GM23338 (cell line): ENCODE measurements at regions not wholly inside any gene's neighbourhood (a gene's known extent, or its start where the extent isn't known, plus 50 kb on each side); places are given as distances from the start of the nearest gene placed in this dataset.

ENCODE experiments used
- ATAC-seq: fragments of 200-7000 bp; cut with Tn5 transposase; 3 replicates; pipeline ENCODE4 v1.9.1; 2020
- DNase-seq: peaks from one replicate; pipeline ENCODE4 v3.0.0-alpha.2; 2015; ENCODE audit warnings: low spot score
- H2AFZ ChIP-seq: fragments of 200-600 bp; sonication (generic); 2 replicates; pipeline ENCODE4 v1.8.0; 2016; ENCODE audit warnings: antibody characterized with exemption, mild to moderate bottlenecking, moderate library complexity
- H3F3A ChIP-seq: fragments of 200-600 bp; sonication (generic); replicated peaks from 2 replicates; pipeline ENCODE4 v1.8.0; 2017; ENCODE audit warnings: antibody characterized with exemption, mixed run types, low read depth
- H3K27ac ChIP-seq: fragments of 200-600 bp; sonication (generic); 2 replicates; pipeline ENCODE4 v1.6.1; 2016; ENCODE audit warnings: low read depth
- H3K27me3 ChIP-seq: fragments of 200-600 bp; sonication (generic); 2 replicates; pipeline ENCODE4 v1.8.0; 2016; ENCODE audit warnings: mild to moderate bottlenecking, mixed run types, moderate library complexity; ENCODE audit not compliant: insufficient read depth
- H3K36me3 ChIP-seq: fragments of 200-600 bp; sonication (generic); 2 replicates; pipeline ENCODE4 v1.8.0; 2016; ENCODE audit warnings: mild to moderate bottlenecking; ENCODE audit not compliant: insufficient read depth
- H3K4me1 ChIP-seq: fragments of 200-600 bp; sonication (generic); 2 replicates; pipeline ENCODE4 v1.8.0; 2016; ENCODE audit warnings: mild to moderate bottlenecking, moderate library complexity; ENCODE audit not compliant: insufficient read depth
- H3K4me2 ChIP-seq: fragments of 200-600 bp; sonication (generic); 2 replicates; pipeline ENCODE4 v1.7.1; 2017; ENCODE audit warnings: mixed run types
- H3K4me3 ChIP-seq: fragments of 200-600 bp; sonication (generic); 2 replicates; pipeline ENCODE4 v1.6.1; 2016; ENCODE audit warnings: mixed run types
- H3K79me2 ChIP-seq: fragments of 200-600 bp; sonication (generic); replicated peaks from 2 replicates; pipeline ENCODE4 v1.8.0; 2017; ENCODE audit warnings: mild to moderate bottlenecking; ENCODE audit not compliant: insufficient read depth
- H3K9me2 ChIP-seq: fragments of 200-600 bp; sonication (generic); 2 replicates; pipeline ENCODE4 v1.8.0; 2017; ENCODE audit not compliant: insufficient read depth
- H4K20me1 ChIP-seq: fragments of 200-600 bp; sonication (generic); replicated peaks from 2 replicates; pipeline ENCODE4 v1.8.0; 2017; ENCODE audit warnings: mild to moderate bottlenecking; ENCODE audit not compliant: insufficient read depth
- H3K27ac Mint-ChIP-seq: 2 replicates; pipeline ENCODE4 v1.8.0; 2020; ENCODE audit warnings: inconsistent platforms, mild to moderate bottlenecking, moderate library complexity, mixed read lengths
- H3K27me3 Mint-ChIP-seq: 3 replicates; pipeline ENCODE4 v1.8.0; 2022; ENCODE audit warnings: low read depth, mild to moderate bottlenecking, moderate library complexity, mixed read lengths, inconsistent platforms; ENCODE audit not compliant: insufficient read depth, poor library complexity
- H3K36me3 Mint-ChIP-seq: 3 replicates; pipeline ENCODE4 v1.8.0; 2021; ENCODE audit warnings: low read depth, mild to moderate bottlenecking, inconsistent platforms, moderate library complexity, mixed read lengths
- H3K4me1 Mint-ChIP-seq: 3 replicates; pipeline ENCODE4 v1.8.0; 2020; ENCODE audit warnings: mild to moderate bottlenecking, inconsistent platforms, mixed read lengths
- H3K4me3 Mint-ChIP-seq: 3 replicates; pipeline ENCODE4 v1.8.0; 2021; ENCODE audit warnings: moderate library complexity, mild to moderate bottlenecking, inconsistent platforms, mixed read lengths
- H3K9me3 Mint-ChIP-seq: 3 replicates; pipeline ENCODE4 v1.8.0; 2020; ENCODE audit warnings: moderate library complexity, mild to moderate bottlenecking, inconsistent platforms, mixed read lengths
- CREB1 ChIP-seq: fragments of 250-450 bp; sonication (Bioruptor Pico); IDR thresholded peaks from 2 replicates; pipeline ENCODE4 v1.5.0; 2020; ENCODE audit warnings: low read depth, mild to moderate bottlenecking, moderate library complexity
- EZH2 ChIP-seq: fragments of 200-600 bp; sonication (generic); IDR thresholded peaks from one replicate; pipeline ENCODE4 v1.8.0; 2017; ENCODE audit warnings: antibody characterized with exemption, mild to moderate bottlenecking, low read depth; ENCODE audit not compliant: unreplicated experiment
- EZH2phosphoT487 ChIP-seq: fragments of 200-600 bp; sonication (generic); IDR thresholded peaks from one replicate; pipeline ENCODE4 v1.8.1; 2018; ENCODE audit warnings: antibody characterized with exemption; ENCODE audit not compliant: unreplicated experiment
- JUNB ChIP-seq: IDR thresholded peaks from one replicate; pipeline ENCODE4 v1.6.1; 2016; ENCODE audit warnings: antibody characterized with exemption; ENCODE audit not compliant: unreplicated experiment
- NANOG ChIP-seq: IDR thresholded peaks from 2 replicates; pipeline ENCODE4 v1.6.1; 2016; ENCODE audit warnings: antibody characterized with exemption, borderline replicate concordance
- POLR2AphosphoS5 ChIP-seq: IDR thresholded peaks from 2 replicates; pipeline ENCODE4 v1.6.1; 2016; ENCODE audit warnings: antibody characterized with exemption, low read depth
- REST ChIP-seq: IDR thresholded peaks from one replicate; pipeline ENCODE4 v1.6.1; 2018; ENCODE audit warnings: antibody characterized with exemption; ENCODE audit not compliant: unreplicated experiment
- STAT1 ChIP-seq: IDR thresholded peaks from one replicate; pipeline ENCODE4 v1.6.1; 2016; ENCODE audit warnings: antibody characterized with exemption; ENCODE audit not compliant: unreplicated experiment
- ZNF114 ChIP-seq: fragments of 250-450 bp; sonication (Bioruptor Pico); IDR thresholded peaks from 2 replicates; pipeline ENCODE4 v1.5.0; 2020; ENCODE audit warnings: mild to moderate bottlenecking, moderate library complexity
- ZNF331 ChIP-seq: fragments of 250-450 bp; sonication (Bioruptor Pico); IDR thresholded peaks from 2 replicates; pipeline ENCODE4 v1.5.0; 2020; ENCODE audit warnings: low read depth, mild to moderate bottlenecking, moderate library complexity
- TF ChIP-seq, protein P1 (sequence below): fragments of 250-450 bp; sonication (Bioruptor Pico); IDR thresholded peaks from 2 replicates; pipeline ENCODE4 v1.5.0; 2020; ENCODE audit warnings: mild to moderate bottlenecking, moderate library complexity
- TF ChIP-seq, protein P2 (sequence below), 2 experiments: fragments of 200-600 bp in 1 of 2; sonication (generic) in 1 of 2; conservative IDR thresholded peaks; 2 replicates each; pipeline versions ENCODE4 v1.5.1 to v1.6.1; 2016 to 2017; ENCODE audit warnings: antibody characterized with exemption in 2 of 2, low read depth in 2 of 2, mild to moderate bottlenecking in 2 of 2, moderate library complexity in 1 of 2
- TF ChIP-seq, protein P3 (sequence below): IDR thresholded peaks from 2 replicates; pipeline ENCODE4 v1.6.1; 2016; ENCODE audit warnings: antibody characterized with exemption

- H3K4me3 ChIP-seq: no peak overlapping the region
These were observed 193.0 kb upstream of the LMNTD1 start for GRCh38 chr12:25746131-25746530.

More at GRCh38 chr12:25746131-25746530, 193.0 kb upstream of the LMNTD1 start:
- TF ChIP-seq, protein P1, sequence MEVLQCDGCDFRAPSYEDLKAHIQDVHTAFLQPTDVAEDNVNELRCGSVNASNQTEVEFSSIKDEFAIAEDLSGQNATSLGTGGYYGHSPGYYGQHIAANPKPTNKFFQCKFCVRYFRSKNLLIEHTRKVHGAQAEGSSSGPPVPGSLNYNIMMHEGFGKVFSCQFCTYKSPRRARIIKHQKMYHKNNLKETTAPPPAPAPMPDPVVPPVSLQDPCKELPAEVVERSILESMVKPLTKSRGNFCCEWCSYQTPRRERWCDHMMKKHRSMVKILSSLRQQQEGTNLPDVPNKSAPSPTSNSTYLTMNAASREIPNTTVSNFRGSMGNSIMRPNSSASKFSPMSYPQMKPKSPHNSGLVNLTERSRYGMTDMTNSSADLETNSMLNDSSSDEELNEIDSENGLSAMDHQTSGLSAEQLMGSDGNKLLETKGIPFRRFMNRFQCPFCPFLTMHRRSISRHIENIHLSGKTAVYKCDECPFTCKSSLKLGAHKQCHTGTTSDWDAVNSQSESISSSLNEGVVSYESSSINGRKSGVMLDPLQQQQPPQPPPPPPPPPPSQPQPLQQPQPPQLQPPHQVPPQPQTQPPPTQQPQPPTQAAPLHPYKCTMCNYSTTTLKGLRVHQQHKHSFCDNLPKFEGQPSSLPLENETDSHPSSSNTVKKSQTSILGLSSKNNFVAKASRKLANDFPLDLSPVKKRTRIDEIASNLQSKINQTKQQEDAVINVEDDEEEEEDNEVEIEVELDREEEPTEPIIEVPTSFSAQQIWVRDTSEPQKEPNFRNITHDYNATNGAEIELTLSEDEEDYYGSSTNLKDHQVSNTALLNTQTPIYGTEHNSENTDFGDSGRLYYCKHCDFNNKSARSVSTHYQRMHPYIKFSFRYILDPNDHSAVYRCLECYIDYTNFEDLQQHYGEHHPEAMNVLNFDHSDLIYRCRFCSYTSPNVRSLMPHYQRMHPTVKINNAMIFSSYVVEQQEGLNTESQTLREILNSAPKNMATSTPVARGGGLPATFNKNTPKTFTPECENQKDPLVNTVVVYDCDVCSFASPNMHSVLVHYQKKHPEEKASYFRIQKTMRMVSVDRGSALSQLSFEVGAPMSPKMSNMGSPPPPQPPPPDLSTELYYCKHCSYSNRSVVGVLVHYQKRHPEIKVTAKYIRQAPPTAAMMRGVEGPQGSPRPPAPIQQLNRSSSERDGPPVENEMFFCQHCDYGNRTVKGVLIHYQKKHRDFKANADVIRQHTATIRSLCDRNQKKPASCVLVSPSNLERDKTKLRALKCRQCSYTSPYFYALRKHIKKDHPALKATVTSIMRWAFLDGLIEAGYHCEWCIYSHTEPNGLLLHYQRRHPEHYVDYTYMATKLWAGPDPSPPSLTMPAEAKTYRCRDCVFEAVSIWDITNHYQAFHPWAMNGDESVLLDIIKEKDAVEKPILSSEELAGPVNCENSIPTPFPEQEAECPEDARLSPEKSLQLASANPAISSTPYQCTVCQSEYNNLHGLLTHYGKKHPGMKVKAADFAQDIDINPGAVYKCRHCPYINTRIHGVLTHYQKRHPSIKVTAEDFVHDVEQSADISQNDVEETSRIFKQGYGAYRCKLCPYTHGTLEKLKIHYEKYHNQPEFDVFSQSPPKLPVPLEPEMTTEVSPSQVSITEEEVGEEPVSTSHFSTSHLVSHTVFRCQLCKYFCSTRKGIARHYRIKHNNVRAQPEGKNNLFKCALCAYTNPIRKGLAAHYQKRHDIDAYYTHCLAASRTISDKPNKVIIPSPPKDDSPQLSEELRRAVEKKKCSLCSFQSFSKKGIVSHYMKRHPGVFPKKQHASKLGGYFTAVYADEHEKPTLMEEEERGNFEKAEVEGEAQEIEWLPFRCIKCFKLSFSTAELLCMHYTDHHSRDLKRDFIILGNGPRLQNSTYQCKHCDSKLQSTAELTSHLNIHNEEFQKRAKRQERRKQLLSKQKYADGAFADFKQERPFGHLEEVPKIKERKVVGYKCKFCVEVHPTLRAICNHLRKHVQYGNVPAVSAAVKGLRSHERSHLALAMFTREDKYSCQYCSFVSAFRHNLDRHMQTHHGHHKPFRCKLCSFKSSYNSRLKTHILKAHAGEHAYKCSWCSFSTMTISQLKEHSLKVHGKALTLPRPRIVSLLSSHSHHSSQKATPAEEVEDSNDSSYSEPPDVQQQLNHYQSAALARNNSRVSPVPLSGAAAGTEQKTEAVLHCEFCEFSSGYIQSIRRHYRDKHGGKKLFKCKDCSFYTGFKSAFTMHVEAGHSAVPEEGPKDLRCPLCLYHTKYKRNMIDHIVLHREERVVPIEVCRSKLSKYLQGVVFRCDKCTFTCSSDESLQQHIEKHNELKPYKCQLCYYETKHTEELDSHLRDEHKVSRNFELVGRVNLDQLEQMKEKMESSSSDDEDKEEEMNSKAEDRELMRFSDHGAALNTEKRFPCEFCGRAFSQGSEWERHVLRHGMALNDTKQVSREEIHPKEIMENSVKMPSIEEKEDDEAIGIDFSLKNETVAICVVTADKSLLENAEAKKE: no peak
- no peak for TF ChIP-seq EZH2
- TF ChIP-seq REST: no peak
- TF ChIP-seq, protein P2, sequence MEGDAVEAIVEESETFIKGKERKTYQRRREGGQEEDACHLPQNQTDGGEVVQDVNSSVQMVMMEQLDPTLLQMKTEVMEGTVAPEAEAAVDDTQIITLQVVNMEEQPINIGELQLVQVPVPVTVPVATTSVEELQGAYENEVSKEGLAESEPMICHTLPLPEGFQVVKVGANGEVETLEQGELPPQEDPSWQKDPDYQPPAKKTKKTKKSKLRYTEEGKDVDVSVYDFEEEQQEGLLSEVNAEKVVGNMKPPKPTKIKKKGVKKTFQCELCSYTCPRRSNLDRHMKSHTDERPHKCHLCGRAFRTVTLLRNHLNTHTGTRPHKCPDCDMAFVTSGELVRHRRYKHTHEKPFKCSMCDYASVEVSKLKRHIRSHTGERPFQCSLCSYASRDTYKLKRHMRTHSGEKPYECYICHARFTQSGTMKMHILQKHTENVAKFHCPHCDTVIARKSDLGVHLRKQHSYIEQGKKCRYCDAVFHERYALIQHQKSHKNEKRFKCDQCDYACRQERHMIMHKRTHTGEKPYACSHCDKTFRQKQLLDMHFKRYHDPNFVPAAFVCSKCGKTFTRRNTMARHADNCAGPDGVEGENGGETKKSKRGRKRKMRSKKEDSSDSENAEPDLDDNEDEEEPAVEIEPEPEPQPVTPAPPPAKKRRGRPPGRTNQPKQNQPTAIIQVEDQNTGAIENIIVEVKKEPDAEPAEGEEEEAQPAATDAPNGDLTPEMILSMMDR (conservative IDR thresholded peaks at IDR 0.05; ENCODE audit: low read depth in 2 of 2): no peak
- TF ChIP-seq, protein P3, sequence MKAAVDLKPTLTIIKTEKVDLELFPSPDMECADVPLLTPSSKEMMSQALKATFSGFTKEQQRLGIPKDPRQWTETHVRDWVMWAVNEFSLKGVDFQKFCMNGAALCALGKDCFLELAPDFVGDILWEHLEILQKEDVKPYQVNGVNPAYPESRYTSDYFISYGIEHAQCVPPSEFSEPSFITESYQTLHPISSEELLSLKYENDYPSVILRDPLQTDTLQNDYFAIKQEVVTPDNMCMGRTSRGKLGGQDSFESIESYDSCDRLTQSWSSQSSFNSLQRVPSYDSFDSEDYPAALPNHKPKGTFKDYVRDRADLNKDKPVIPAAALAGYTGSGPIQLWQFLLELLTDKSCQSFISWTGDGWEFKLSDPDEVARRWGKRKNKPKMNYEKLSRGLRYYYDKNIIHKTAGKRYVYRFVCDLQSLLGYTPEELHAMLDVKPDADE: no peak
- no peak for TF ChIP-seq EZH2phosphoT487
- no peak for TF ChIP-seq ZNF114 (CRISPR knock-in tag)
- TF ChIP-seq ZNF331 (CRISPR knock-in tag): no peak
- TF ChIP-seq NANOG: no peak
- TF ChIP-seq STAT1: no peak
- no peak for TF ChIP-seq CREB1
- TF ChIP-seq JUNB: no peak
- no peak for TF ChIP-seq POLR2AphosphoS5
- H3K27me3 ChIP-seq: no peaks in the 10 kb centered on the region
- Mint-ChIP-seq H3K4me3 (no peak overlapping the region), H3K4me1 (peaks cover 21% of the 10 kb centered on the region), H3K36me3 (no peaks in the 10 kb centered on the region), H3K27ac (0 out of 2 replicates have a peak overlapping the region, but pooled peaks have one; percentile 68), H3K9me3 (no peaks in the 10 kb centered on the region), H3K27me3 (no peaks in the 10 kb centered on the region)
- H2AFZ ChIP-seq: no peak overlapping the region
- ATAC-seq (no peak), DNase-seq (no peak)
- H3K4me2 ChIP-seq: no peak overlapping the region
- no peak overlapping the region for H3K27ac ChIP-seq
- peaks cover 20% of the 10 kb centered on the region; the same call in 1 of the 2 replicates for H3K4me1 ChIP-seq
- no peaks in the 10 kb centered on the region for H3K9me2 ChIP-seq
- H3K79me2 ChIP-seq: no peaks in the 10 kb centered on the region
- no peaks in the 10 kb centered on the region for H3F3A ChIP-seq
- no peaks in the 10 kb centered on the region for H4K20me1 ChIP-seq
- no peaks in the 10 kb centered on the region for H3K36me3 ChIP-seq
